Activated CD8-positive, alpha-beta T cell treated with anti-CD3 and anti-CD28 coated beads for 36 hours (primary cell): ENCODE measurements at regions not wholly inside any gene's neighbourhood (a gene's known extent, or its start where the extent isn't known, plus 50 kb on each side); places are given as distances from the start of the nearest gene placed in this dataset.

Experiments used
- ATAC-seq: fragments of 200-7000 bp; cut with Tn5 transposase; one replicate; pipeline ENCODE4 v1.10.0; 2021; ENCODE audit warnings: mild to moderate bottlenecking, moderate library complexity
- CTCF ChIA-PET: fragments of 350-600 bp; sonication (Branson Sonifier 250); formaldehyde crosslinking; loops from one replicate; lab custom pipeline; 2021; ENCODE audit warnings: antibody characterized with exemption; lab: Charles Lee
- POLR2A ChIA-PET: fragments of 350-600 bp; sonication (Branson Sonifier 250); formaldehyde crosslinking; loops from one replicate; lab custom pipeline; 2021; ENCODE audit warnings: antibody characterized with exemption; lab: Charles Lee
- DNase-seq: peaks from one replicate; pipeline ENCODE4 v3.0.0-alpha.2; 2020
- H3K27ac Mint-ChIP-seq: one replicate; pipeline ENCODE4 v1.8.0; 2021; ENCODE audit warnings: mild to moderate bottlenecking, mixed read lengths
- H3K27me3 Mint-ChIP-seq: one replicate; pipeline ENCODE4 v1.8.0; 2021; ENCODE audit warnings: mixed read lengths
- H3K36me3 Mint-ChIP-seq: one replicate; pipeline ENCODE4 v1.8.0; 2021; ENCODE audit warnings: low read depth, mixed read lengths
- H3K4me1 Mint-ChIP-seq: one replicate; pipeline ENCODE4 v1.8.0; 2021; ENCODE audit warnings: low read depth, mixed read lengths
- H3K4me3 Mint-ChIP-seq: one replicate; pipeline ENCODE4 v1.8.0; 2021; ENCODE audit warnings: mild to moderate bottlenecking, moderate library complexity, mixed read lengths
- H3K9me3 Mint-ChIP-seq: one replicate; pipeline ENCODE4 v1.8.0; 2021; ENCODE audit warnings: mixed read lengths
- intact Hi-C: fragments of 100-400 bp; cut with micrococcal nuclease; formaldehyde crosslinking; loops from one replicate; pipeline ENCODE4 v1.10.0; 2022
- TF ChIP-seq, protein P1 (sequence below): fragments of 200-600 bp; IDR thresholded peaks from one replicate; pipeline ENCODE4 v1.8.0; 2022; ENCODE audit warnings: antibody characterized with exemption, mild to moderate bottlenecking

GRCh38 chr20:52542131-52542530 is 350.6 kb upstream of the ZFP64 start:
- H3K9me3 Mint-ChIP-seq, result peaks cover 5% of the 10 kb centered on the region
- no peak overlapping the region for H3K27ac Mint-ChIP-seq
- no peaks in the 10 kb centered on the region for H3K36me3 Mint-ChIP-seq
- H3K27me3 Mint-ChIP-seq, result peaks cover 3% of the 10 kb centered on the region
- no peak overlapping the region for H3K4me3 Mint-ChIP-seq
- intact Hi-C loops, result no loop called here
- peaks cover 2% of the 10 kb centered on the region for H3K4me1 Mint-ChIP-seq
- no peak for DNase-seq
- TF ChIP-seq, protein P1, sequence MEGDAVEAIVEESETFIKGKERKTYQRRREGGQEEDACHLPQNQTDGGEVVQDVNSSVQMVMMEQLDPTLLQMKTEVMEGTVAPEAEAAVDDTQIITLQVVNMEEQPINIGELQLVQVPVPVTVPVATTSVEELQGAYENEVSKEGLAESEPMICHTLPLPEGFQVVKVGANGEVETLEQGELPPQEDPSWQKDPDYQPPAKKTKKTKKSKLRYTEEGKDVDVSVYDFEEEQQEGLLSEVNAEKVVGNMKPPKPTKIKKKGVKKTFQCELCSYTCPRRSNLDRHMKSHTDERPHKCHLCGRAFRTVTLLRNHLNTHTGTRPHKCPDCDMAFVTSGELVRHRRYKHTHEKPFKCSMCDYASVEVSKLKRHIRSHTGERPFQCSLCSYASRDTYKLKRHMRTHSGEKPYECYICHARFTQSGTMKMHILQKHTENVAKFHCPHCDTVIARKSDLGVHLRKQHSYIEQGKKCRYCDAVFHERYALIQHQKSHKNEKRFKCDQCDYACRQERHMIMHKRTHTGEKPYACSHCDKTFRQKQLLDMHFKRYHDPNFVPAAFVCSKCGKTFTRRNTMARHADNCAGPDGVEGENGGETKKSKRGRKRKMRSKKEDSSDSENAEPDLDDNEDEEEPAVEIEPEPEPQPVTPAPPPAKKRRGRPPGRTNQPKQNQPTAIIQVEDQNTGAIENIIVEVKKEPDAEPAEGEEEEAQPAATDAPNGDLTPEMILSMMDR, result no peak
- ATAC-seq, result no peak
- CTCF ChIA-PET, result no interaction called here
- POLR2A ChIA-PET, result no interaction called here

- CTCF ChIA-PET, result interaction anchor here (1.1 kb wide), 1 partner anchor 228 kb away, joined by 3 read pairs; no protein-coding TSS in a partner anchor
- Mint-ChIP-seq H3K4me3 (no peak overlapping the region), H3K4me1 (peaks cover 2% of the 10 kb centered on the region), H3K9me3 (no peaks in the 10 kb centered on the region), H3K27ac (no peak overlapping the region), H3K27me3 (peaks cover 3% of the 10 kb centered on the region), H3K36me3 (no peaks in the 10 kb centered on the region)
- POLR2A ChIA-PET, result no interaction called here
- intact Hi-C loops, result no loop called here
- DNase-seq (no peak), ATAC-seq (no peak)
- TF ChIP-seq, protein P1, result no peak
Observed at GRCh38 chr20:52540509-52540908, 348.9 kb upstream of the ZFP64 start.

DNA sequence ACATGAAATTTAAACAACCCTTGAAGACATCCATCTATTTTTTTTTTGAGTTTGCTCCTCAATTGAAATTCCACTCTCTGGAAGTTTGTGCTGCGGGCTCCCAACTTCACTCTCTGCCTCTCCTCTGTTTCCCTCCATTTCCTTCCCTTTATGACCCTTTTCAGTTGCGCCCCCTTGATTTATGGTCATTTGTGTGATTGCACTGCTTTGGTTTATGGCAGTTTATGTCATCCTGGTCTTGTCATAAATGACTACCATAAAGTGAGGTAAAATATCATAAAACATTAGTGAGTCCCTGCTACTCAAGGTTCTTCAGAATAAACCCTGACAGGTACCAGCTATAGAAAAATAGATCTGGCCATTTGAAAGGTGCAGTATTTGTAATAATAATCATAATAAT is 348.3 kb upstream of the ZFP64 start:
- Mint-ChIP-seq H3K9me3 (no peaks in the 10 kb centered on the region), H3K36me3 (no peaks in the 10 kb centered on the region), H3K4me3 (no peak overlapping the region), H3K27me3 (peaks cover 3% of the 10 kb centered on the region), H3K27ac (no peak overlapping the region), H3K4me1 (peaks cover 2% of the 10 kb centered on the region)
- DNase-seq (peak; percentile 4), ATAC-seq (no peak)
- ChIA-PET CTCF (no interaction called here), POLR2A (no interaction called here)
- intact Hi-C loops, result no loop called here
- TF ChIP-seq, protein P1, result no peak

GRCh38 chr20:52536841-52537400 is 345.3 kb upstream of the ZFP64 start:
- intact Hi-C loops, result no loop called here
- H3K4me3 Mint-ChIP-seq, result no peak overlapping the region
- DNase-seq (no peak), ATAC-seq (no peak)
- H3K9me3 Mint-ChIP-seq, result no peaks in the 10 kb centered on the region
- TF ChIP-seq, protein P1, result no peak
- ChIA-PET CTCF (no interaction called here), POLR2A (no interaction called here)
- no peak overlapping the region for H3K27ac Mint-ChIP-seq
- H3K27me3 Mint-ChIP-seq, result peaks cover 3% of the 10 kb centered on the region
- peaks cover 2% of the 10 kb centered on the region for H3K4me1 Mint-ChIP-seq
- no peaks in the 10 kb centered on the region for H3K36me3 Mint-ChIP-seq

DNA sequence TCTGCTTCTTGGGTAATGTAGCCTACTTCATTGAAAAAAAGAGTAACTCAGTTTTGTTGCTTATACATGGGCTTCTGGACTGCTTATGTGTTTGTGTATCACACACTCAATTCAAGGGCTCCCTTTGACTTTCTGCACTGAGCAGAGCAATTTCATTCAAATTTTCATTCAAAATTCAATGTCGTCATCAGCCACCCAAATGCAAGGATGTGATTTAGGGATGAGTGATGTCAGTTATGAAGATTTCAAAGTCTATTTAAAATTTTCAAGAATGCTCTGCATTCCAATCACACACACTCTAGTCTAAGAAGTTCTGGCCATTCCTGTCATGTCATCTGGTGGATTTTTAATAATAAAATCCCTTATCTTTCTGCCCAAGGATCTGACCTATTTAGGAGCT is 344.5 kb upstream of the ZFP64 start:
- DNase-seq, result no peak
- ChIA-PET POLR2A (no interaction called here), CTCF (no interaction called here)
- Mint-ChIP-seq H3K4me3 (no peak overlapping the region), H3K36me3 (no peaks in the 10 kb centered on the region), H3K4me1 (peaks cover 2% of the 10 kb centered on the region), H3K27me3 (peaks cover 2% of the 10 kb centered on the region), H3K9me3 (no peaks in the 10 kb centered on the region), H3K27ac (no peak overlapping the region)
- no peak for ATAC-seq
- intact Hi-C loops, result no loop called here
- TF ChIP-seq, protein P1, result no peak
